ENCODE measurements at regions not wholly inside any gene's neighbourhood (a gene's known extent, or its start where the extent isn't known, plus 50 kb on each side); places are given as distances from the start of the nearest gene placed in this dataset.
"Not testable (repeated sequence)": the region's sequence is repeated elsewhere in the genome, so short reads cannot be mapped to it uniquely, and the experiment has no call there.

- 50 to 54% methylated on average over 12 of the region's 12 CpGs for WGBS, 2 donors
- no peaks in the 10 kb centered on the region for H3K4me1 ChIP-seq (ENCODE audit: control insufficient read depth in 1 of 2, insufficient read depth in 2 of 2, low read length in 2 of 2)
- intact Hi-C loops (cut with DNase I), result no loop called here
- ATAC-seq (ENCODE audit: low FRiP score) (peak; percentile 11), DNase-seq (no peak)
- H3K36me3 ChIP-seq (ENCODE audit: control insufficient read depth in 1 of 2, insufficient read depth in 2 of 2, low read length in 1 of 2), result no peaks in the 10 kb centered on the region
- no peak overlapping the region for H3K27ac ChIP-seq (ENCODE audit: low read depth in 1 of 2, low read length in 2 of 2)
- H3K4me3 ChIP-seq (ENCODE audit: low read length in 2 of 2), result no peak overlapping the region
- H3K27me3 ChIP-seq (ENCODE audit: control insufficient read depth in 1 of 2, insufficient read depth in 2 of 2, low read length in 1 of 2), result no peaks in the 10 kb centered on the region
- H3K9me3 ChIP-seq (ENCODE audit: control insufficient read depth, low read length), result peaks cover 2% of the 10 kb centered on the region
These were observed 149.5 kb downstream of the SEC23IP start for GRCh38 chr10:120041807-120042559.

GRCh38 chr10:120042705-120043104, 150.2 kb downstream of the SEC23IP start:
- ATAC-seq (ENCODE audit: low FRiP score), result no peak
- intact Hi-C loops (cut with DNase I), result no loop called here

GRCh38 chr10:120047373-120047772, 154.8 kb downstream of the SEC23IP start:
- ATAC-seq (ENCODE audit: low FRiP score); H3K9me3 ChIP-seq (ENCODE audit: control insufficient read depth, low read length); H3K36me3 ChIP-seq (ENCODE audit: control insufficient read depth in 1 of 2, insufficient read depth in 2 of 2, low read length in 1 of 2); DNase-seq; H3K4me1 ChIP-seq (ENCODE audit: control insufficient read depth in 1 of 2, insufficient read depth in 2 of 2, low read length in 2 of 2); H3K27ac ChIP-seq (ENCODE audit: low read depth in 1 of 2, low read length in 2 of 2); H3K4me3 ChIP-seq (ENCODE audit: low read length in 2 of 2); intact Hi-C loops (cut with DNase I); H3K27me3 ChIP-seq (ENCODE audit: control insufficient read depth in 1 of 2, insufficient read depth in 2 of 2, low read length in 1 of 2): not testable (repeated sequence)
- WGBS, 2 donors, result 94% methylated on average over 7 of the region's 7 CpGs

More at GRCh38 chr10:120042705-120043104, 150.2 kb downstream of the SEC23IP start:
- Histone ChIP-seq H3K27me3 (ENCODE audit: control insufficient read depth in 1 of 2, insufficient read depth in 2 of 2, low read length in 1 of 2) (no peaks in the 10 kb centered on the region), H3K36me3 (ENCODE audit: control insufficient read depth in 1 of 2, insufficient read depth in 2 of 2, low read length in 1 of 2) (no peaks in the 10 kb centered on the region), H3K9me3 (ENCODE audit: control insufficient read depth, low read length) (peaks cover 2% of the 10 kb centered on the region), H3K4me3 (ENCODE audit: low read length in 2 of 2) (no peak overlapping the region), H3K27ac (ENCODE audit: low read depth in 1 of 2, low read length in 2 of 2) (no peak overlapping the region), H3K4me1 (ENCODE audit: control insufficient read depth in 1 of 2, insufficient read depth in 2 of 2, low read length in 2 of 2) (no peaks in the 10 kb centered on the region)
- no peak for DNase-seq

- no peaks in the 10 kb centered on the region for H3K36me3 ChIP-seq (ENCODE audit: control insufficient read depth in 1 of 2, insufficient read depth in 2 of 2, low read length in 1 of 2)
- no peak for ATAC-seq (ENCODE audit: low FRiP score)
- no peaks in the 10 kb centered on the region for H3K4me1 ChIP-seq (ENCODE audit: control insufficient read depth in 1 of 2, insufficient read depth in 2 of 2, low read length in 2 of 2)
- intact Hi-C loops (cut with DNase I), result no loop called here
- peaks cover 2% of the 10 kb centered on the region for H3K9me3 ChIP-seq (ENCODE audit: control insufficient read depth, low read length)
- H3K27me3 ChIP-seq (ENCODE audit: control insufficient read depth in 1 of 2, insufficient read depth in 2 of 2, low read length in 1 of 2), result no peaks in the 10 kb centered on the region
- H3K4me3 ChIP-seq (ENCODE audit: low read length in 2 of 2), result no peak overlapping the region
- DNase-seq, result no peak
- H3K27ac ChIP-seq (ENCODE audit: low read depth in 1 of 2, low read length in 2 of 2), result no peak overlapping the region
These were observed 155.4 kb downstream of the SEC23IP start for GRCh38 chr10:120047926-120048325.

- Histone ChIP-seq H3K36me3 (ENCODE audit: control insufficient read depth in 1 of 2, insufficient read depth in 2 of 2, low read length in 1 of 2) (no peaks in the 10 kb centered on the region), H3K9me3 (ENCODE audit: control insufficient read depth, low read length) (peaks cover 2% of the 10 kb centered on the region), H3K4me1 (ENCODE audit: control insufficient read depth in 1 of 2, insufficient read depth in 2 of 2, low read length in 2 of 2) (no peaks in the 10 kb centered on the region), H3K27me3 (ENCODE audit: control insufficient read depth in 1 of 2, insufficient read depth in 2 of 2, low read length in 1 of 2) (no peaks in the 10 kb centered on the region), H3K4me3 (ENCODE audit: low read length in 2 of 2) (no peak overlapping the region), H3K27ac (ENCODE audit: low read depth in 1 of 2, low read length in 2 of 2) (no peak overlapping the region)
- no peak for DNase-seq
- no peak for ATAC-seq (ENCODE audit: low FRiP score)
- WGBS, 2 donors, result 70 to 73% methylated on average over 1 of the region's 1 CpG
- intact Hi-C loops (cut with DNase I), result no loop called here
These were observed 155.9 kb downstream of the SEC23IP start for GRCh38 chr10:120048391-120048790.

GRCh38 chr10:120051671-120052070, 159.1 kb downstream of the SEC23IP start:
- ATAC-seq (ENCODE audit: low FRiP score) (no peak), DNase-seq (no peak)
- Histone ChIP-seq H3K9me3 (ENCODE audit: control insufficient read depth, low read length) (peaks cover 2% of the 10 kb centered on the region), H3K27ac (ENCODE audit: low read depth in 1 of 2, low read length in 2 of 2) (no peak overlapping the region), H3K27me3 (ENCODE audit: control insufficient read depth in 1 of 2, insufficient read depth in 2 of 2, low read length in 1 of 2) (no peaks in the 10 kb centered on the region), H3K36me3 (ENCODE audit: control insufficient read depth in 1 of 2, insufficient read depth in 2 of 2, low read length in 1 of 2) (no peaks in the 10 kb centered on the region), H3K4me3 (ENCODE audit: low read length in 2 of 2) (no peak overlapping the region), H3K4me1 (ENCODE audit: control insufficient read depth in 1 of 2, insufficient read depth in 2 of 2, low read length in 2 of 2) (no peaks in the 10 kb centered on the region)
- 49 to 62% methylated on average over 6 of the region's 6 CpGs for WGBS, 2 donors
- intact Hi-C loops (cut with DNase I), result no loop called here

- DNase-seq (no peak), ATAC-seq (ENCODE audit: low FRiP score) (no peak)
- 58 to 67% methylated on average over 1 of the region's 1 CpG for WGBS, 2 donors
- H3K9me3 ChIP-seq (ENCODE audit: control insufficient read depth, low read length), result peaks cover 2% of the 10 kb centered on the region
- no peaks in the 10 kb centered on the region for H3K36me3 ChIP-seq (ENCODE audit: control insufficient read depth in 1 of 2, insufficient read depth in 2 of 2, low read length in 1 of 2)
- no peaks in the 10 kb centered on the region for H3K4me1 ChIP-seq (ENCODE audit: control insufficient read depth in 1 of 2, insufficient read depth in 2 of 2, low read length in 2 of 2)
- H3K27ac ChIP-seq (ENCODE audit: low read depth in 1 of 2, low read length in 2 of 2), result no peak overlapping the region
- intact Hi-C loops (cut with DNase I), result no loop called here
- H3K27me3 ChIP-seq (ENCODE audit: control insufficient read depth in 1 of 2, insufficient read depth in 2 of 2, low read length in 1 of 2), result no peaks in the 10 kb centered on the region
- no peak overlapping the region for H3K4me3 ChIP-seq (ENCODE audit: low read length in 2 of 2)
These were observed 160.6 kb downstream of the SEC23IP start for GRCh38 chr10:120052964-120053702.

- intact Hi-C loops (cut with DNase I); ATAC-seq (ENCODE audit: low FRiP score): not testable (repeated sequence)
- 94 to 96% methylated on average over 5 of the region's 5 CpGs for WGBS, 2 donors
These were observed 167.3 kb downstream of the SEC23IP start for GRCh38 chr10:120059790-120060189.

GRCh38 chr10:120067427-120067826, 174.9 kb downstream of the SEC23IP start:
- Histone ChIP-seq H3K4me1 (ENCODE audit: control insufficient read depth in 1 of 2, insufficient read depth in 2 of 2, low read length in 2 of 2) (no peaks in the 10 kb centered on the region), H3K27me3 (ENCODE audit: control insufficient read depth in 1 of 2, insufficient read depth in 2 of 2, low read length in 1 of 2) (no peaks in the 10 kb centered on the region), H3K4me3 (ENCODE audit: low read length in 2 of 2) (no peak overlapping the region), H3K27ac (ENCODE audit: low read depth in 1 of 2, low read length in 2 of 2) (no peak overlapping the region), H3K9me3 (ENCODE audit: control insufficient read depth, low read length) (peaks cover 2% of the 10 kb centered on the region), H3K36me3 (ENCODE audit: control insufficient read depth in 1 of 2, insufficient read depth in 2 of 2, low read length in 1 of 2) (no peaks in the 10 kb centered on the region)
- DNase-seq (no peak), ATAC-seq (ENCODE audit: low FRiP score) (no peak)
- intact Hi-C loops (cut with DNase I), result no loop called here
- WGBS, 2 donors, result 89 to 94% methylated on average over 2 of the region's 2 CpGs

More at GRCh38 chr10:120059790-120060189, 167.3 kb downstream of the SEC23IP start:
- DNase-seq; H3K27me3 ChIP-seq (ENCODE audit: control insufficient read depth in 1 of 2, insufficient read depth in 2 of 2, low read length in 1 of 2); H3K36me3 ChIP-seq (ENCODE audit: control insufficient read depth in 1 of 2, insufficient read depth in 2 of 2, low read length in 1 of 2); H3K4me3 ChIP-seq (ENCODE audit: low read length in 2 of 2); H3K9me3 ChIP-seq (ENCODE audit: control insufficient read depth, low read length); H3K4me1 ChIP-seq (ENCODE audit: control insufficient read depth in 1 of 2, insufficient read depth in 2 of 2, low read length in 2 of 2); H3K27ac ChIP-seq (ENCODE audit: low read depth in 1 of 2, low read length in 2 of 2): not testable (repeated sequence)

All from aorta (tissue), 5 donors.